Osteocyte (in vitro differentiated cells): ENCODE measurements at regions not wholly inside any gene's neighbourhood (a gene's known extent, or its start where the extent isn't known, plus 50 kb on each side); places are given as distances from the start of the nearest gene placed in this dataset.

Experiments used
- DNase-seq: peaks from one replicate; pipeline ENCODE4 v3.0.0; 2021; ENCODE audit warnings: mixed read lengths; ENCODE audit not compliant: unreplicated experiment; ENCODE audit errors: extremely low spot score
- H3K27ac Mint-ChIP-seq: one replicate; pipeline ENCODE4 v1.8.0; 2021; ENCODE audit warnings: mild to moderate bottlenecking, mixed read lengths; ENCODE audit not compliant: unreplicated experiment
- H3K27me3 Mint-ChIP-seq: one replicate; pipeline ENCODE4 v1.8.0; 2021; ENCODE audit warnings: mixed read lengths; ENCODE audit not compliant: unreplicated experiment
- H3K36me3 Mint-ChIP-seq: one replicate; pipeline ENCODE4 v1.8.0; 2021; ENCODE audit warnings: mixed read lengths; ENCODE audit not compliant: unreplicated experiment
- H3K4me1 Mint-ChIP-seq: one replicate; pipeline ENCODE4 v1.8.0; 2021; ENCODE audit warnings: mixed read lengths; ENCODE audit not compliant: unreplicated experiment
- H3K4me3 Mint-ChIP-seq: one replicate; pipeline ENCODE4 v1.8.0; 2021; ENCODE audit warnings: mild to moderate bottlenecking, moderate library complexity, mixed read lengths; ENCODE audit not compliant: unreplicated experiment
- H3K9me3 Mint-ChIP-seq: one replicate; pipeline ENCODE4 v1.8.0; 2021; ENCODE audit warnings: mixed read lengths; ENCODE audit not compliant: unreplicated experiment
- TF ChIP-seq, protein P1 (sequence below): fragments of 200-600 bp; sonication (generic); IDR thresholded peaks from 2 replicates; pipeline ENCODE4 v1.5.0; 2021; ENCODE audit warnings: antibody characterized with exemption, mild to moderate bottlenecking, moderate library complexity

DNA sequence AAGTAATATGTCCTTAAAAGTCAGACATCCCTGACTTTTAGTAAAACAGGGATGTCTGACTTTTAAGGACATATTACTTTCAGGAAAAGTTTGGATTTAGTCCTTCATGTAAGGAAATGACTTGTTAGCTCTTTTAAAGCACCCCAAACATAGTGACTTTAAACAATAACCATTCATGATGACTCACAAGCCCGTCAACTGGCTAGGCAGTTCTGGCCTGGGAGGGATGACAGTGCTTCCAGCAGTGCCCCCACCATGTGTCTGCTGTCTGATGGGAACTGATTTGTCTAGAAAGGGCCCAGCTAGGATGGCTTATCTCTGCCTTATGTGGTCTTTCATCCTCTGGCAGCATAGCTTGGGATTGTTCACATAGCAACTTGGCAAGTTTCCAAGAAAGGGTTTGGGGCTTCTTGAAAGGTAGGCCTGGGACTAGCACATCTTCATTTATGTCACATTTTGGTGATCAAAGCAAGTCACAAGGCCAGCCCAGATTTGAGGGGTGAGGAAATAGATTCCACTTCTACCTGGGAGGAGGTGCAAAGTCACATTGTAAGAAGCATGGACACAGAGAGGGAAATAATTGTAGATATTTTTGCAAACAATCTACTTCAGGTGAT lies 143.5 kb downstream of the C1orf94 start:
- Mint-ChIP-seq H3K9me3 (peaks cover 50% of the 10 kb centered on the region), H3K27ac (no peak overlapping the region), H3K36me3 (no peaks in the 10 kb centered on the region), H3K4me1 (no peaks in the 10 kb centered on the region), H3K27me3 (no peaks in the 10 kb centered on the region), H3K4me3 (no peak overlapping the region)
- DNase-seq, result no peak
- TF ChIP-seq, protein P1, sequence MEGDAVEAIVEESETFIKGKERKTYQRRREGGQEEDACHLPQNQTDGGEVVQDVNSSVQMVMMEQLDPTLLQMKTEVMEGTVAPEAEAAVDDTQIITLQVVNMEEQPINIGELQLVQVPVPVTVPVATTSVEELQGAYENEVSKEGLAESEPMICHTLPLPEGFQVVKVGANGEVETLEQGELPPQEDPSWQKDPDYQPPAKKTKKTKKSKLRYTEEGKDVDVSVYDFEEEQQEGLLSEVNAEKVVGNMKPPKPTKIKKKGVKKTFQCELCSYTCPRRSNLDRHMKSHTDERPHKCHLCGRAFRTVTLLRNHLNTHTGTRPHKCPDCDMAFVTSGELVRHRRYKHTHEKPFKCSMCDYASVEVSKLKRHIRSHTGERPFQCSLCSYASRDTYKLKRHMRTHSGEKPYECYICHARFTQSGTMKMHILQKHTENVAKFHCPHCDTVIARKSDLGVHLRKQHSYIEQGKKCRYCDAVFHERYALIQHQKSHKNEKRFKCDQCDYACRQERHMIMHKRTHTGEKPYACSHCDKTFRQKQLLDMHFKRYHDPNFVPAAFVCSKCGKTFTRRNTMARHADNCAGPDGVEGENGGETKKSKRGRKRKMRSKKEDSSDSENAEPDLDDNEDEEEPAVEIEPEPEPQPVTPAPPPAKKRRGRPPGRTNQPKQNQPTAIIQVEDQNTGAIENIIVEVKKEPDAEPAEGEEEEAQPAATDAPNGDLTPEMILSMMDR, result no peak

DNA sequence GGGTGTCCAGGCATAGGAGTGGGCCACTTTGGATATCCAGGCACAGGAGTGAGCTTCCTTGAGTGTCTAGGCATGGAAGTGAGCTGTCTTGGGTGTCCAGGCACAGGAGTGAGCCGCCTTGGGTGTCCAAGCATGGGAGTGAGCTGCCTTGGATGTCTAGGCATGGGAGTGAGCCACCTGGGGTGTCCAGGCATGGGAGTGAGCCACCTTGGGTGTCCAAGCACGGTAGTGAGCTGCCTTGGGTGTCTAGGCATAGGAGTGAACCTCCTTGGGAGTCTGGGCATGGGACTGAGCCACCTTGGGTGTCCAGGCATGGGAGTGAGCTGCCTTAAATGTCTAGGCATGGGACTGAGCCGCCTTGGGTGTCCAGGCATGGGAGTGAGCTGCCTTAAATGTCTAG lies 146.3 kb downstream of the C1orf94 start:
- no peak overlapping the region for H3K4me3 Mint-ChIP-seq
- no peaks in the 10 kb centered on the region for H3K36me3 Mint-ChIP-seq
- H3K27me3 Mint-ChIP-seq, result no peaks in the 10 kb centered on the region
- TF ChIP-seq, protein P1, result no peak
- H3K27ac Mint-ChIP-seq, result no peak overlapping the region
- H3K4me1 Mint-ChIP-seq, result no peaks in the 10 kb centered on the region
- H3K9me3 Mint-ChIP-seq, result peaks cover 51% of the 10 kb centered on the region
- DNase-seq, result no peak

DNA sequence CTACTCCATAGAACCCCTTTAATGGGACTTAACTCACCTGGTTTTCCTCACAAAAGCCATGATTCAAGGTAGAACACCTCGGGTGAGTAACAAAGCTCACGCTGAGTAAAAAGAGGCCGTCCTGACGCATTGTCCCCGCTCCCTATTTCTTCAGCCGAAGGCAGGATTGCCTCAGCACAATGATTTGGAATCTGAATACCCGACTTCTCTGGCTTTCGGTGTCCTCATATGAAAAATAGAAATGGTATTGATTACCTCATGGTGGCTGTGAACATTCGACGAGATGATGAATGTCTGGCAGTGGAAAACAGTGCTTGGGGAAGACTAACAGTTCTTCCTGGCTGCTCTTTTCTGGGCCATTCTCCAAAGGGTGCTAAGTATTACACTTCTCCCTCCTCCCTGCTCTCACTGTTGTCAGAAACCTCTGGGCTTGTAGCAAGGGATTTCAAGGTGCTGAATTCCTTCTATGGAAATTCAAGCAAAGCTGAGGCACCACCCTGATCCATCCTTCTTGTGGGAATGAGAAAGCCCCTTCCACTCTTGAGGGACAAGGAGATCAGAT lies 148.3 kb downstream of the C1orf94 start:
- Mint-ChIP-seq H3K4me3 (no peak overlapping the region), H3K27ac (no peak overlapping the region)
- DNase-seq, result no peak

DNA sequence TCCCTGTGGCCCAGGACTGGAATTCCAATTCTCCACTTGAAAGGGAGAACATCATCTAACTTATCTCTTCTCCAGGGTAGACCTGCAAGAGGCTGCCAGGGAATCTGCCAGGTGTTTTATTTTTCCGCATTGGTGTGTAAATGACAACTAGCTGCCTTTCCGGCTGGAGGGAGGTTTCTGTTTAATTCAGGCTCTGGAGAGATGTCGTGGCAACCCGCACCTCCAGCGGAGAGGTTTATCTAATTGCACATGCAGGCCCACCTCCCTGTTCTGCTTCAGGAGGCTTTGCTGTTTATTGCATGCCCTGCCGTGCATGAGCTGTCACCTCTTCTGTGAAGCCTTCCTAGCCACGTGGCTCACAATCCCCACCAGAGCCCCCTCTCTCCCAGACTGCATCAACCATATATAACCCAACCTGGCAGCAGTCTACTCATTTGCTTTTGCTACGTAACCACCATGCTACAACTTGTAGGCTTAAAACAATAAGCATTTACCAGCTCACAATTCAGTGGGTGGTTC lies 151.6 kb downstream of the C1orf94 start:
- Mint-ChIP-seq H3K27ac (no peak overlapping the region), H3K27me3 (no peaks in the 10 kb centered on the region), H3K4me3 (no peak overlapping the region), H3K36me3 (no peaks in the 10 kb centered on the region), H3K4me1 (no peaks in the 10 kb centered on the region), H3K9me3 (peaks cover 39% of the 10 kb centered on the region)
- TF ChIP-seq, protein P1, result no peak
- DNase-seq, result no peak

More for the DNA sequence above, 148.3 kb downstream of the C1orf94 start:
- Mint-ChIP-seq H3K27me3 (no peaks in the 10 kb centered on the region), H3K4me1 (no peaks in the 10 kb centered on the region), H3K9me3 (peaks cover 50% of the 10 kb centered on the region), H3K36me3 (no peaks in the 10 kb centered on the region)
- TF ChIP-seq, protein P1, result no peak

DNA sequence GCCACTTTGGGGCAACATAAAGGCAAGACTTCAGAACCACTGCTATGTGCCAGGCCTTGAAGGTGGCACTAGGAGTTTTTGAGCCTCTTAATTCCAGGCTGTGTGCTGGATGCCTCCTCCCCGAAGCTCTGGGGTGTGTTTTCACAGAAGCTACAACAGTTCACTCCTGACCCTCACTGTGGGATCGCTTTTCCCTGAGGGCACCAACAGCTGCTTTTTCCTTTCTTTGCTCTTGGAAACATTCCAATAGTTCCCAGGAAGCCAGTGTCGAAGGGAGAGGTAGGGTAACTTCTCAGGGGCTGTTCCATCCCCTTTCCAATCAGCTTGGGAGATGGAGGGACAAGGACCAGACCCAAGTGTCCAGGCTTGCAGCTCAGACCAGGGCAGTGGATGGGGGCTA lies 153.4 kb downstream of the C1orf94 start:
- H3K4me1 Mint-ChIP-seq, result no peaks in the 10 kb centered on the region
- TF ChIP-seq, protein P1, result no peak
- no peak overlapping the region for H3K4me3 Mint-ChIP-seq

More for the DNA sequence above, 153.4 kb downstream of the C1orf94 start:
- Mint-ChIP-seq H3K9me3 (peaks cover 34% of the 10 kb centered on the region), H3K36me3 (no peaks in the 10 kb centered on the region), H3K27ac (no peak overlapping the region), H3K27me3 (no peaks in the 10 kb centered on the region)
- DNase-seq, result no peak
